Right lobe of liver (tissue), 6 donors: ENCODE measurements at regions not wholly inside any gene's neighbourhood (a gene's known extent, or its start where the extent isn't known, plus 50 kb on each side); places are given as distances from the start of the nearest gene placed in this dataset.
A peak's percentile ranks its signal among the peaks of the same experiment; 100 is the strongest.

Experiments
- ATAC-seq, 4 donors: fragments of 200-7000 bp; cut with Tn5 transposase; one replicate each; pipeline ENCODE4 v1.9.1; 2020; ENCODE audit warnings: mild to moderate bottlenecking in 4 of 4, moderate library complexity in 4 of 4
- DNase-seq, 3 donors: peaks; one replicate each; pipeline ENCODE4 v3.0.0-alpha.2; 2020
- H3K27ac ChIP-seq, 3 donors: fragments of 200-600 bp; one replicate each; pipeline ENCODE4 v1.8.0; 2022
- H3K27me3 ChIP-seq, 2 donors: fragments of 200-600 bp; one replicate each; pipeline ENCODE4 v1.8.0; 2022
- H3K36me3 ChIP-seq, 4 donors: fragments of 200-600 bp; sonication (generic) in 1 of 4; one replicate each; pipeline versions ENCODE4 v1.5.1 to v1.8.0; 2017 to 2022; ENCODE audit warnings: control low read depth in 1 of 4
- H3K4me1 ChIP-seq, 4 donors: fragments of 200-600 bp; sonication (generic) in 1 of 4; one replicate each; pipeline versions ENCODE4 v1.5.1 to v1.8.0; 2017 to 2022; ENCODE audit warnings: control low read depth in 1 of 4
- H3K4me3 ChIP-seq, 3 donors: fragments of 200-600 bp; one replicate each; pipeline ENCODE4 v1.8.0; 2022
- H3K9me3 ChIP-seq, 4 donors: fragments of 200-600 bp; sonication (generic) in 1 of 4; one replicate each; pipeline versions ENCODE4 v1.5.1 to v1.8.0; 2017 to 2022; ENCODE audit warnings: control low read depth in 1 of 4
- CTCF ChIP-seq, 4 donors: fragments of 200-600 bp in 3 of 4; fragments of 450-650 bp in 1 of 4; IDR thresholded peaks; one replicate each; pipeline versions ENCODE4 v1.5.1 to v1.8.0; 2016 to 2022; ENCODE audit warnings: antibody characterized with exemption in 4 of 4, mild to moderate bottlenecking in 2 of 4
- POLR2A ChIP-seq: fragments of 450-650 bp; IDR thresholded peaks from one replicate; pipeline ENCODE4 v1.6.1; 2017; ENCODE audit warnings: antibody characterized with exemption, mild to moderate bottlenecking
- WGBS: methylation state at CpG from one replicate; pipeline ENCODE4 v1.1.6; 2018; ENCODE audit warnings: low coverage, low lambda C conversion rate; ENCODE audit not compliant: insufficient coverage; ENCODE audit errors: missing lambda C conversion rate; 5-methylcytosine and 5-hydroxymethylcytosine counted together
- intact Hi-C, 2 donors: fragments of 100-400 bp; cut with DNase I; formaldehyde crosslinking; loops; one replicate each; pipeline versions ENCODE4 v1.11.2 to v1.14.1; 2022
- donor health status: DM: no; HTN: yes; CAD: no.
- donor health status: DM: no; HTN: no; CAD: no.
- donor health status: DM: no; HTN: no; CAD: no.
- donor health status: DM: no; HTN: yes; CAD: no.
- donor health status: DM: no; HTN: yes; CAD: no.

- no peaks in the 10 kb centered on the region for H3K36me3 ChIP-seq
- TF ChIP-seq POLR2A (no peak), CTCF (IDR thresholded peaks at IDR 0.05) (no peak)
- 82% methylated on average over 7 of the region's 7 CpGs for WGBS
- H3K9me3 ChIP-seq, result peaks cover 0 to 2% (median 0%) of the 10 kb centered on the region in 4 donors
- intact Hi-C loops, result no loop called here
- DNase-seq (no peak), ATAC-seq (no peak)
- H3K27ac ChIP-seq, result no peak overlapping the region
- H3K4me1 ChIP-seq, result no peaks in the 10 kb centered on the region
- no peaks in the 10 kb centered on the region for H3K27me3 ChIP-seq
- no peak overlapping the region for H3K4me3 ChIP-seq
Observed at GRCh38 chr7:417973-418601, 101.6 kb downstream of the PDGFA start.

GRCh38 chr7:418636-419280 is 100.9 kb downstream of the PDGFA start:
- H3K4me3 ChIP-seq, result no peak overlapping the region
- H3K27ac ChIP-seq, result no peak overlapping the region
- no peak for TF ChIP-seq CTCF (IDR thresholded peaks at IDR 0.05)
- H3K27me3 ChIP-seq, result no peaks in the 10 kb centered on the region
- ATAC-seq (no peak), DNase-seq (peak in 1 of 3 donors; percentile 16)
- 86% methylated on average over 1 of the region's 11 CpGs for WGBS
- no peaks in the 10 kb centered on the region for H3K36me3 ChIP-seq
- H3K9me3 ChIP-seq, result peaks cover 0 to 2% (median 0%) of the 10 kb centered on the region in 4 donors
- no peaks in the 10 kb centered on the region for H3K4me1 ChIP-seq
- intact Hi-C loops, result no loop called here

- DNase-seq (peak in 2 of 3 donors; percentile 9 to 42), ATAC-seq (no peak)
- H3K9me3 ChIP-seq, result peaks cover 0 to 2% (median 0%) of the 10 kb centered on the region in 4 donors
- no peaks in the 10 kb centered on the region for H3K4me1 ChIP-seq
- no peaks in the 10 kb centered on the region for H3K27me3 ChIP-seq
- H3K36me3 ChIP-seq, result no peaks in the 10 kb centered on the region
- WGBS, result 69% methylated on average over 3 of the region's 20 CpGs
- intact Hi-C loops, result no loop called here
- no peak overlapping the region for H3K4me3 ChIP-seq
- no peak for TF ChIP-seq CTCF (IDR thresholded peaks at IDR 0.05)
- no peak overlapping the region for H3K27ac ChIP-seq
Observed at GRCh38 chr7:420142-421093, 99.2 kb downstream of the PDGFA start.

GRCh38 chr7:421136-421991 is 98.3 kb downstream of the PDGFA start:
- no peaks in the 10 kb centered on the region for H3K36me3 ChIP-seq
- no peak for ATAC-seq
- H3K27me3 ChIP-seq, result no peaks in the 10 kb centered on the region
- 25% methylated on average over 14 of the region's 57 CpGs for WGBS
- no peak overlapping the region for H3K4me3 ChIP-seq
- peaks cover 0 to 2% (median 0%) of the 10 kb centered on the region in 4 donors for H3K9me3 ChIP-seq
- no peaks in the 10 kb centered on the region for H3K4me1 ChIP-seq
- DNase-seq, result peak in 2 of 3 donors; percentile 11 to 50
- intact Hi-C loops, result no loop called here
- TF ChIP-seq POLR2A, result no peak
- TF ChIP-seq CTCF (IDR thresholded peaks at IDR 0.05), result no peak
- H3K27ac ChIP-seq, result no peak overlapping the region
